HG03103 (cell line): ENCODE measurements at regions not wholly inside any gene's neighbourhood (a gene's known extent, or its start where the extent isn't known, plus 50 kb on each side); places are given as distances from the start of the nearest gene placed in this dataset.

ENCODE experiments used
- ATAC-seq: cut with Tn5 transposase; IDR thresholded peaks from one replicate; pipeline ENCODE4 v1.9.1; 2021; ENCODE audit warnings: low read depth; ENCODE audit not compliant: unreplicated experiment

DNA sequence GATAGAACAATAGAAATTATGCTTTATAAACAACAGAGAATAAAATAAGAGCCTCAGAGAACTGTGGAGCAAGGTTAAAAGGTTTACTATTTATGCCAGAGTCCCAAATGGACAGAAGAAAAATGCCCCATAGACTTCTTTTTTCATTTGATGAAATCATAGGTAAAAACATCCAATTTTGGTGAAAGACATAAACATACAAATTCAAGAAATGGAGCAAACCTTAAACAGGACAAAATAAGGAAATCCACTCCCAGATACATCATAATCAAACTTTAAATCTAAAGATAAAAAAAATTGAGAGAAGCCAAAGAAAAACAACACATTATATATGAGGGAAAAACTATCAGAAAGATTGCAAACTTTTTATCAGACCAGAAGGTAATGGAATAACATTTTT is 182.8 kb downstream of the GADD45G start:
- ATAC-seq = no peak

GRCh38 chr9:89788434-89788833 is 183.6 kb downstream of the GADD45G start:
- no peak for ATAC-seq

- ATAC-seq = no peak
These were observed 185.2 kb downstream of the GADD45G start for GRCh38 chr9:89789922-89790510.

DNA sequence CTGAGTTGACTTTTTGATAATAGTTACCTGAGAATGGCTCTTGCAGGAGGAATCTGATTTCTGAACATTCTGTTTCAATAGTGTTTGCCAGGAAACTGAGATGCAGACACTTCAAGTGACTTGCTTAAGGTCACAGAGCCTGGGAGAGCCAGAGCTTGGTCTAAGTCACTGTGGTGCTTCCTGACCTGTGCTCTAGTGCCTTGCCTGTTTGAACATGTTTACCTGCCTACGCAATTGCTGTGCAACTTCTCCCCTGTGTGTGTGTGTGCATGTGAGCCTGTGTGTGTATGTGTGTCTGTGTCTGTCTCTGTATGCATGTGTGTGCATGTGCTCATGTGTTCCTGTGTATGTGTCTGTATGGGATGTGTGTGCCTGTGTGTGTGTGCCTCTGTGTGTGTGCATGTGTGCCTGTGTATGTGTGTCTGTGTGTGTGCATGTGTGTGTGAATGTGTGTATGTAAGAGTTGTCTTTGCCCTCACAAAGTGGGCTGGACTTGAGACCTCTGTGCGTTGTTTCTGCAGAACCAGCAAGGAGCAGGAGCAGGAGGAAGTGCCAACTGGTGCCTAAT is 185.8 kb downstream of the GADD45G start:
- ATAC-seq = no peak

DNA sequence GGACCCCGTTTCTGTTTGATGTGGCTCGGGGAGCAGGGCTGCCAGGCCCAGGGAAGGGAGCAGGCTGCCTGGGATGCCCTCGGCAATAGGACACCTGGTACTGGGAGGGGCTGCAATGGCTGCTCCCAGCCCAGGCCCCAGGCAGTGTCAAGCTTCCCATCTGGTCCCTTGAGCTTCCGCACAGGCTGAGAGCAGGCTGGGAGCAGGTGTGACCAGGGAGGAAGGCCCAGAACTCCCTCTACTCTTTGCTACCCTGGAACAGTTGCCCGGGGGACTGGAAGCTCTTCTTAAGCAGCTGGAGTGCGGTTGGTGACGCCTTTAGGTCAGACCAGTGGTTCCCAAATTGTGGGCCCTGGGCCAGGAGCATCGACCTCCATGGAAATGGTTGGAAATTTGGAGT is 186.9 kb downstream of the GADD45G start:
- ATAC-seq = no peak

GRCh38 chr9:89792189-89793123 is 187.6 kb downstream of the GADD45G start:
- no peak for ATAC-seq

DNA sequence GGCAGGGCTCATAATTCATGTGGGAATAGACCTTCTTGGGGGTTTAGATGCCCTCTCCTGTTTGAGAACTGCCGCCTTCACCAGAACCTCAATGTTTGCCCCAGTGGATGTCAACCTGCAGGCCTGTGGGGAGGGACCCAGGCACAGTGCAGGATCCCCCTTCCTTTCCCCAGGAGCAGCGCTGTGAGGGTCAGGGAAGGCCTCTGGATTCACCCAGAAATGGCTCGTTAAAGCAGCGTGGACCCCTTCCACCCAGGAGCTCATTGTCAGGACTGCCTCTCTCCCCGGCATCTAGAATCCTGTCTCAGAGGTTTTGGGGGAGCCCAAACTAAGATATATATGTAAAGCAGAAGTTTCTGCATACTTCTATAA is 188.3 kb downstream of the GADD45G start:
- ATAC-seq = no peak

DNA sequence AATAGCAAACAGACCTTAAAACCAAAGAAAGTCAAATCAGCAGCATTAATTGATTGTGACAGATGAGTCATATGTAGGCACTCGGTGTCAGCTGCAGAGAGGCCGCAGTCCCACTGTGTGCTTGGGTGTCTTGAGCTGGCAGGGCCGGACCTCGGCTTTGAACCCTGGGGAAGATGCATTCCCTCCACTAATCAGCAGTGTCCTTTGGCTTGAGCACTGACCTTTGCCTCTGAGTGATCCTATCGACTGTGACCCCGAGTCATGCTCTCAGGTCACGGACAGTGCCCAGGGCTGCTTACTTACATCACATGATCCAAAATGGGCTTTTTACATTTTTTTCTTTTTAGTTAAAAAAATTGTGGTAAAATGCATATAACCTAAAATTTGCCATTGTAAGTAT is 188.7 kb downstream of the GADD45G start:
- no peak for ATAC-seq

DNA sequence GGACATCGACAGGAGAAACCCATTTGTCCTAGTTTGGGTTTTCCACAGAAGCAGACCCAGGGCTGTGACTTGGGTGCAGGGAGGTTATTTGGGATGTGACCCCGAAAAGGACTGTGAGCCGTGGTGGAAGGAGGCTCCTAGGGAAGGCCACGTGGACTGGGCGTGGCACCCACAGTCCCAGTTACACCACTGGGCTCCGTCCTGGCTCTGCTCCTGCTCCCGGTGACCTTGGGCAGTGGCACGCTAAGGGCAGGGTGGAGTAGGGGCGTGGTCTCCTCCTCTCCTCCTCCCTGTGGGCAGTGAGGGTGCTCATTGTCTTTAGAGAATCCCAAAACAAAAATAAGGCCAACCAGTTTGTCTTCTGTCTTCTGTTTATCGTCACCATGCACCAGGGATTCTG is 190.1 kb downstream of the GADD45G start:
- no peak for ATAC-seq

- ATAC-seq = no peak
These were observed 190.9 kb downstream of the GADD45G start for GRCh38 chr9:89795538-89796195.

- ATAC-seq = no peak
These were observed 191.8 kb downstream of the GADD45G start for GRCh38 chr9:89796606-89797005.

GRCh38 chr9:89797255-89797654 is 192.4 kb downstream of the GADD45G start:
- ATAC-seq = no peak

DNA sequence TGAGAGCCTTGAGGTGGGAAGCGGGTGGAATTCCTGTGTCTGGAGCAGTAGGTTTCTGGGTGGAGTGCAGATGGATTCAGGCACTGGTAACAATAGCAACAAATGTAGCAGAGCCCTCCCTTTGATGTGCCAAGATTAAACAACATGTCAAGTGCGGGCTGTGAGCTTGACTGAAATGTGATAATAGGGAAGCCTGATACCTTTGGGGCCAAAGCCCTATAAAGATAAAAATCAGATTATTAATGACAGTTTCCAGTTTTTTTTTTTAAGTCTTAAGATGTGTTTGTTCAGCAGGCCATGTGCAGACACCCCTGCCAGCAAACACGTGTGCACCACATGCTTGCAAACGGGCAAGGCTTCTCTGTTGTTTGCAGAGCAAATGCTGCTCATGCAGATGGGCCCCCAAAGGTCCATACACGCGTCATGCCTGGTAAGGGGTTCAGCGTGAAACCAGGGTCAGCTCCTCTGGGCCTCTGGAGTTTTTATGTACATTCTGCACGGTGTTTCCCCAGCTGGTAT is 193.2 kb downstream of the GADD45G start:
- no peak for ATAC-seq

DNA sequence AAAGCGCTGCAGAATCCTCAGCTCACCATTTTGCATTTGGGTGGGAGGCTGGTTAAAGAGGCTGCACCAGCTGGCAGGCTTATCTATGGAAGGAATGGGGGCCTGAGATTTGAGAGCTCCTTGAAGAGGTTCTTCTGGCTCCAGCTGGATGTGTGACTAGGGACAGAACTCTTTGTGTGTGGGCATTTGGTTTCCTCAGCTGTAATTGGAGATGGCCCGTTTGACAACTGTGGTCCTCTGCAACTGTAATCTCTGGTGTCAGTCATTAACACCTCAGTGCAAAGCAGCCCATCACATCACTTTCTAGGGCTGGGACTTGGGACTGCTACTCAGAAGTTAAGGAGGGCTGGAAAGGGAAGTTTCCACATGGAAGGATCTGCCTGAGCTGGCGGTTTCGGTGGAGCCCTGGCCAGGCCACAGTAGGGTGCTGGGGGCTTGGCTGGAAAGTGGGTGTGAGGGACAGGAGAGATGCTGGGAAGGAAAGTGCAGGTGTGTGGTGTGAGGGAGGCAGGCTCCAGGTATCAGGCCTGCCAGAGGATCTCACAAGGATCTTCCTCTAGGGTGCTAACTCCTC is 193.8 kb downstream of the GADD45G start:
- ATAC-seq = no peak

GRCh38 chr9:89799221-89799620 is 194.4 kb downstream of the GADD45G start:
- ATAC-seq = no peak

- ATAC-seq = no peak
These were observed 195.0 kb downstream of the GADD45G start for GRCh38 chr9:89799766-89800165.

GRCh38 chr9:89801341-89801740 is 196.5 kb downstream of the GADD45G start:
- no peak for ATAC-seq

GRCh38 chr9:89801742-89802670 is 197.2 kb downstream of the GADD45G start:
- no peak for ATAC-seq

GRCh38 chr9:89802781-89803355 is 198.1 kb downstream of the GADD45G start:
- no peak for ATAC-seq
